H1 (cell line): ENCODE measurements at regions not wholly inside any gene's neighbourhood (a gene's known extent, or its start where the extent isn't known, plus 50 kb on each side); places are given as distances from the start of the nearest gene placed in this dataset.

Experiments used
- CTCF ChIA-PET: fragments of 300-600 bp; sonication (Branson Sonifier 250); formaldehyde crosslinking; loops from one replicate; lab custom pipeline; 2021; ENCODE audit not compliant: partially characterized antibody; lab: Charles Lee
- POLR2A ChIA-PET: fragments of 300-600 bp; sonication (Branson Sonifier 250); formaldehyde crosslinking; loops from one replicate; lab custom pipeline; 2021; ENCODE audit warnings: inconsistent platforms; ENCODE audit not compliant: partially characterized antibody; lab: Charles Lee
- DNase-seq, 2 experiments: peaks; one replicate each; pipeline versions ENCODE4 v3.0.0 to v3.0.0-alpha.2; 2010 to 2022; ENCODE audit warnings: low spot score in 2 of 2, low read depth in 1 of 2, mixed read lengths in 1 of 2
- FAIRE-seq: peaks from 2 replicates; lab custom pipeline; 2011; peaks lifted over from hg19 to GRCh38; lab: Jason Lieb, UNC
- H2AFZ ChIP-seq: 2 replicates; pipeline ENCODE4 v1.8.1; 2012; ENCODE audit warnings: low read length, inconsistent platforms
- H2AK5ac ChIP-seq: 2 replicates; pipeline ENCODE4 v1.6.1; 2013; ENCODE audit warnings: low read depth, low read length
- H2BK120ac ChIP-seq: replicated peaks from 2 replicates; pipeline ENCODE3; 2013; ENCODE audit warnings: low read depth, low read length, inconsistent platforms
- H2BK12ac ChIP-seq: 2 replicates; pipeline ENCODE4 v1.6.1; 2013; ENCODE audit warnings: low read depth, low read length
- H2BK15ac ChIP-seq: 2 replicates; pipeline ENCODE4 v1.6.1; 2013; ENCODE audit warnings: low read length
- H2BK20ac ChIP-seq: 2 replicates; pipeline ENCODE4 v1.6.1; 2013; ENCODE audit warnings: low read length
- H2BK5ac ChIP-seq: 2 replicates; pipeline ENCODE4 v1.6.1; 2013; ENCODE audit warnings: low read depth, low read length
- H3K14ac ChIP-seq: 2 replicates; pipeline ENCODE4 v1.6.1; 2013; ENCODE audit warnings: inconsistent platforms; ENCODE audit not compliant: insufficient read length
- H3K18ac ChIP-seq: 2 replicates; pipeline ENCODE4 v1.6.1; 2013; ENCODE audit warnings: low read length; ENCODE audit errors: extremely low read depth
- H3K23ac ChIP-seq: 2 replicates; pipeline ENCODE4 v1.6.1; 2013; ENCODE audit warnings: inconsistent platforms; ENCODE audit not compliant: insufficient read length
- H3K23me2 ChIP-seq: 2 replicates; pipeline ENCODE4 v1.6.1; 2013; ENCODE audit warnings: low read depth, low read length
- H3K27ac ChIP-seq: 2 replicates; pipeline ENCODE4 v1.6.1; 2011; ENCODE audit warnings: low read depth, low read length, inconsistent platforms
- H3K27me3 ChIP-seq, 4 experiments: replicated peaks in 1 of 4; 1 replicate in 1 of 4; 2 replicates in 3 of 4; pipeline versions ENCODE4 v1.6.1 to v1.8.1; 2011 to 2013; ENCODE audit warnings: low read length in 3 of 4, mild to moderate bottlenecking in 3 of 4, inconsistent platforms in 2 of 4, mixed read lengths in 2 of 4, moderate library complexity in 1 of 4; ENCODE audit not compliant: control insufficient read depth in 3 of 4, insufficient read depth in 3 of 4; ENCODE audit errors: extremely low read depth in 1 of 4
- H3K36me3 ChIP-seq, 4 experiments: 2 replicates each; pipeline versions ENCODE4 v1.6.1 to v1.8.1; 2011 to 2013; ENCODE audit warnings: mild to moderate bottlenecking in 4 of 4, low read length in 3 of 4, moderate library complexity in 2 of 4, control low read depth in 1 of 4, inconsistent platforms in 1 of 4; ENCODE audit not compliant: insufficient read depth in 4 of 4, control insufficient read depth in 2 of 4
- H3K4ac ChIP-seq: replicated peaks from 2 replicates; pipeline ENCODE3; 2013; ENCODE audit warnings: low read length, low read depth, mixed read lengths, inconsistent platforms; ENCODE audit not compliant: insufficient read length
- H3K4me1 ChIP-seq, 4 experiments: replicated peaks in 1 of 4; 1 replicate in 1 of 4; 2 replicates in 3 of 4; pipeline versions ENCODE4 v1.6.1 to v1.8.1; 2011 to 2013; ENCODE audit warnings: low read length in 3 of 4, inconsistent platforms in 2 of 4, mixed read lengths in 1 of 4; ENCODE audit not compliant: insufficient read depth in 4 of 4, control insufficient read depth in 3 of 4
- H3K4me2 ChIP-seq, 2 experiments: 2 replicates each; pipeline versions ENCODE4 v1.6.1 to v1.8.1; 2011 to 2013; ENCODE audit warnings: low read depth in 2 of 2, low read length in 2 of 2, control low read depth in 1 of 2, inconsistent platforms in 1 of 2, mild to moderate bottlenecking in 1 of 2; ENCODE audit not compliant: insufficient read depth in 1 of 2
- H3K4me3 ChIP-seq, 4 experiments: fragments of 200-600, 300-600 bp in 1 of 4; sonication (generic), shearing (Covaris generic), sonication (Bioruptor Twin) in 1 of 4; 2 replicates each; pipeline versions ENCODE4 v1.5.1 to v1.8.1; 2011 to 2016; ENCODE audit warnings: low read length in 4 of 4, low read depth in 3 of 4, control low read depth in 2 of 4, inconsistent platforms in 2 of 4, mild to moderate bottlenecking in 2 of 4, mixed read lengths in 1 of 4, moderate library complexity in 1 of 4; ENCODE audit not compliant: insufficient read depth in 2 of 4; ENCODE audit errors: extremely low read depth in 1 of 4
- H3K56ac ChIP-seq: replicated peaks from 2 replicates; pipeline ENCODE3; 2013; ENCODE audit warnings: low read depth, mild to moderate bottlenecking, mixed read lengths, low read length, inconsistent platforms; ENCODE audit not compliant: insufficient read length
- H3K79me1 ChIP-seq: 2 replicates; pipeline ENCODE4 v1.6.1; 2013; ENCODE audit warnings: low read depth, low read length, control low read depth
- H3K79me2 ChIP-seq, 2 experiments: 2 replicates each; pipeline versions ENCODE4 v1.6.1 to v1.8.1; 2012 to 2013; ENCODE audit warnings: low read length in 2 of 2, mild to moderate bottlenecking in 2 of 2, inconsistent platforms in 1 of 2; ENCODE audit not compliant: insufficient read depth in 2 of 2, control insufficient read depth in 1 of 2
- H3K9ac ChIP-seq, 4 experiments: replicated peaks in 1 of 4; 1 replicate in 1 of 4; 2 replicates in 3 of 4; pipeline versions ENCODE4 v1.6.1 to v1.8.1; 2011 to 2013; ENCODE audit warnings: low read depth in 3 of 4, low read length in 3 of 4, control low read depth in 2 of 4, mild to moderate bottlenecking in 2 of 4, moderate library complexity in 2 of 4, inconsistent platforms in 1 of 4; ENCODE audit errors: extremely low read depth in 1 of 4
- H3K9me3 ChIP-seq, 2 experiments: 2 replicates each; pipeline versions ENCODE4 v1.6.1 to v1.8.1; 2012 to 2013; ENCODE audit warnings: mild to moderate bottlenecking in 2 of 2, moderate library complexity in 2 of 2, control low read depth in 1 of 2, inconsistent platforms in 1 of 2, low read depth in 1 of 2, low read length in 1 of 2, mixed read lengths in 1 of 2; ENCODE audit not compliant: insufficient read depth in 2 of 2
- H4K20me1 ChIP-seq, 2 experiments: replicated peaks in 1 of 2; 2 replicates each; pipeline versions ENCODE3 to v1.8.1; 2011 to 2013; ENCODE audit warnings: inconsistent platforms in 2 of 2, low read length in 2 of 2, mild to moderate bottlenecking in 1 of 2; ENCODE audit not compliant: insufficient read depth in 2 of 2, control insufficient read depth in 1 of 2
- H4K5ac ChIP-seq: 2 replicates; pipeline ENCODE4 v1.6.1; 2013; ENCODE audit warnings: low read length, low read depth, mixed read lengths, inconsistent platforms; ENCODE audit not compliant: insufficient read length
- H4K8ac ChIP-seq: 2 replicates; pipeline ENCODE4 v1.8.0; 2013; ENCODE audit warnings: mild to moderate bottlenecking, moderate library complexity, low read length, inconsistent platforms; ENCODE audit not compliant: insufficient read depth; ENCODE audit errors: extremely low read depth
- H4K91ac ChIP-seq: replicated peaks from 2 replicates; pipeline ENCODE3; 2013; ENCODE audit warnings: low read length, mixed read lengths, inconsistent platforms; ENCODE audit not compliant: insufficient read length
- BCL11A ChIP-seq, 2 experiments: IDR thresholded peaks; one replicate each; pipeline ENCODE4 v1.6.1; 2011; ENCODE audit warnings: low read depth in 2 of 2, low read length in 2 of 2, mild to moderate bottlenecking in 2 of 2
- BRCA1 ChIP-seq: IDR thresholded peaks from 2 replicates; pipeline ENCODE4 v1.6.1; 2012; ENCODE audit warnings: low read depth, low read length, improper control_type of control experiment
- CBX8 ChIP-seq: fragments of 300-800, 300-1000 bp; sonication (generic); IDR thresholded peaks from 2 replicates; pipeline ENCODE4 v1.7.1; 2016; ENCODE audit warnings: low read depth, low read length, borderline replicate concordance
- CREB1 ChIP-seq: IDR thresholded peaks from 2 replicates; pipeline ENCODE4 v1.6.1; 2012; ENCODE audit warnings: inconsistent platforms
- FOSL1 ChIP-seq: IDR thresholded peaks from 2 replicates; pipeline ENCODE4 v1.6.1; 2011; ENCODE audit warnings: mild to moderate bottlenecking, low read depth, low read length, moderate library complexity; ENCODE audit not compliant: insufficient read depth
- GABPA ChIP-seq: IDR thresholded peaks from 2 replicates; pipeline ENCODE4 v1.6.1; 2011; ENCODE audit warnings: mild to moderate bottlenecking, low read length, moderate library complexity, borderline replicate concordance; ENCODE audit not compliant: insufficient read depth
- KDM4A ChIP-seq: IDR thresholded peaks from one replicate; pipeline ENCODE4 v1.7.1; 2012; ENCODE audit warnings: low read depth, mild to moderate bottlenecking, moderate library complexity, low read length, inconsistent platforms; ENCODE audit not compliant: severe bottlenecking
- KDM5A ChIP-seq: fragments of 200-600 bp; IDR thresholded peaks from 2 replicates; pipeline ENCODE4 v1.7.1; 2012; ENCODE audit warnings: mild to moderate bottlenecking, low read length, inconsistent platforms, mixed read lengths
- POU5F1 ChIP-seq: IDR thresholded peaks from 2 replicates; pipeline ENCODE4 v1.6.1; 2011; ENCODE audit warnings: low read depth, mild to moderate bottlenecking, low read length, moderate library complexity
- SIX5 ChIP-seq: IDR thresholded peaks from 2 replicates; pipeline ENCODE4 v1.6.1; 2011; ENCODE audit warnings: mild to moderate bottlenecking, low read depth, low read length
- TAF1 ChIP-seq: IDR thresholded peaks from 2 replicates; pipeline ENCODE4 v1.6.1; 2011; ENCODE audit warnings: mild to moderate bottlenecking, low read depth, low read length
- TAF7 ChIP-seq: optimal IDR thresholded peaks from 2 replicates; pipeline ENCODE3; 2011; ENCODE audit warnings: low read depth, mild to moderate bottlenecking, inconsistent platforms, low read length, moderate library complexity, borderline replicate concordance
- YY1 ChIP-seq: IDR thresholded peaks from 2 replicates; pipeline ENCODE4 v1.6.1; 2011; ENCODE audit warnings: low read depth, mild to moderate bottlenecking, low read length
- WGBS, 2 experiments: shearing (Covaris generic) in 1 of 2; methylation state at CpG; one replicate each; pipeline versions ENCODE4 v1.1.6 to v1.1.7; 2013 to 2015; ENCODE audit warnings: low lambda C conversion rate in 2 of 2, mixed read lengths in 2 of 2, inconsistent platforms in 1 of 2, low coverage in 1 of 2, missing lambda C conversion rate in 1 of 2; ENCODE audit not compliant: insufficient replicate concordance in 2 of 2, insufficient coverage in 1 of 2, insufficient read length in 1 of 2; ENCODE audit errors: extremely low coverage in 1 of 2, missing lambda C conversion rate in 1 of 2; 5-methylcytosine and 5-hydroxymethylcytosine counted together
- TF ChIP-seq, protein P1 (sequence below): IDR thresholded peaks from 2 replicates; pipeline ENCODE4 v1.6.1; 2012; ENCODE audit warnings: inconsistent platforms

DNA sequence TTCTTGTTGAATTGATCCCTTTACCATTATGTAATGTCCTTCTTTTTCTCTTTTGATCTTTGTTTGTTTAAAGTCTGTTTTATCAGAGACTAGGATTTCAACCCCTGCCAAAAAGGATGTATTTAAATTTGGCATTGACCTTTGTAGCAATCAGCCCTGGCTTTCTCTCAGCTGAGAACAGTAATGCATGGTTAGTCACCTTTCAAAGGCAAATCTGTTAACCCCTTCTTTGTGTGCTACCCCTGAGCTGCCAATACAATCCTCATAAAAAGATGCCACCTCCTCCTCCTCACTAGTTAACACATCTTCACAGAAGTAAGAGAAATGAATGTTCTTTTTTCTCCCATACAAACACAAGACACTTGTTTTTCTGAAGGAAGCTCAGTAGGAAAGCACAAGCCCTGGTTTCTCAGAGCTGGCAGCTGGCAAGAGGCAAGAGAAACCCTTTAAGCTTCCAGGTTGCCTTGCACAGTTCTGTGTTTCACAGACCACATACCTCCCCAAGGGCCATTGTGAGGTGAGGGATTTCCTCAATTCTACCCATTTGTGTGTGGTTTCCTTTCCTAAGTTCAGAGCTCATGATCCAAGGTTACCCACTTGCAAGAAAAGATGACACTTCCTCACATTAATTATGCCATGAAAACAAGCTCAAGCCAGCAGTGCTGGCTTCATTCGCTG, 122.6 kb downstream of the RCHY1 start:
- no peak overlapping the region for H3K56ac ChIP-seq
- ChIA-PET CTCF (interaction anchor here (0.6 to 2.3 kb wide), 5 partner anchors 21 to 859 kb away, joined by 3 to 7 read pairs (median 3); no protein-coding TSS in a partner anchor), POLR2A (no interaction called here)
- H2BK12ac ChIP-seq, result no peak overlapping the region
- no peaks in the 10 kb centered on the region for H3K9me3 ChIP-seq
- H4K20me1 ChIP-seq, result no peaks in the 10 kb centered on the region
- no peak overlapping the region for H2BK15ac ChIP-seq
- H3K79me1 ChIP-seq, result no peaks in the 10 kb centered on the region
- H3K4me2 ChIP-seq, result no peak overlapping the region; a peak in 2 of 4 replicates
- H2AK5ac ChIP-seq, result no peak overlapping the region; the same call in 1 of the 2 replicates
- no peaks in the 10 kb centered on the region for H3K23me2 ChIP-seq
- H3K4me1 ChIP-seq, result no peaks in the 10 kb centered on the region
- H2BK5ac ChIP-seq, result no peak overlapping the region
- H2BK20ac ChIP-seq, result no peak overlapping the region
- no peaks in the 10 kb centered on the region for H3K79me2 ChIP-seq
- H3K23ac ChIP-seq, result no peak overlapping the region
- H4K5ac ChIP-seq, result no peak overlapping the region
- H3K36me3 ChIP-seq, result no peaks in the 10 kb centered on the region
- no peak overlapping the region for H3K4me3 ChIP-seq
- 71% methylated on average over 1 of the region's 1 CpG; no CpG with 5 or more reads in 1 of the 2 experiments for WGBS, 2 experiments
- no peak overlapping the region for H2BK120ac ChIP-seq
- no peak overlapping the region for H3K4ac ChIP-seq
- no peak overlapping the region for H3K9ac ChIP-seq
- no peak overlapping the region for H3K27ac ChIP-seq
- H3K18ac ChIP-seq, result no peak overlapping the region
- peak; percentile 70 for FAIRE-seq
- H3K27me3 ChIP-seq, result no peaks in the 10 kb centered on the region
- H4K91ac ChIP-seq, result no peak overlapping the region
- H3K14ac ChIP-seq, result no peak overlapping the region
- DNase-seq, result no peak
- H4K8ac ChIP-seq, result no peak overlapping the region
- H2AFZ ChIP-seq, result no peak overlapping the region
- no peak for TF ChIP-seq TAF7
- TF ChIP-seq KDM5A, result no peak
- TF ChIP-seq GABPA, result no peak
- TF ChIP-seq TAF1, result no peak
- TF ChIP-seq FOSL1, result no peak
- no peak for TF ChIP-seq BCL11A (IDR thresholded peaks at IDR 0.05; ENCODE audit: low read depth in 2 of 2, low read length in 2 of 2)
- no peak for TF ChIP-seq CREB1
- TF ChIP-seq, protein P1, sequence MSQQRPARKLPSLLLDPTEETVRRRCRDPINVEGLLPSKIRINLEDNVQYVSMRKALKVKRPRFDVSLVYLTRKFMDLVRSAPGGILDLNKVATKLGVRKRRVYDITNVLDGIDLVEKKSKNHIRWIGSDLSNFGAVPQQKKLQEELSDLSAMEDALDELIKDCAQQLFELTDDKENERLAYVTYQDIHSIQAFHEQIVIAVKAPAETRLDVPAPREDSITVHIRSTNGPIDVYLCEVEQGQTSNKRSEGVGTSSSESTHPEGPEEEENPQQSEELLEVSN, result no peak
- no peak for TF ChIP-seq YY1
- no peak for TF ChIP-seq POU5F1
- no peak for TF ChIP-seq KDM4A
- no peak for TF ChIP-seq CBX8
- no peak for TF ChIP-seq SIX5
- no peak for TF ChIP-seq BRCA1
